ENCODE measurements at regions not wholly inside any gene's neighbourhood (a gene's known extent, or its start where the extent isn't known, plus 50 kb on each side); places are given as distances from the start of the nearest gene placed in this dataset.

- no peak for TF ChIP-seq CTCF (conservative IDR thresholded peaks at IDR 0.05)
- Histone ChIP-seq H4K20me1 (ENCODE audit: control insufficient read depth, insufficient read depth, insufficient read length) (no peaks in the 10 kb centered on the region), H3K23ac (ENCODE audit: insufficient read length, low read depth, low read length) (no peak overlapping the region), H4K5ac (ENCODE audit: insufficient read length, low read depth, low read length) (no peak overlapping the region), H2BK20ac (ENCODE audit: low read depth, low read length, poor library complexity, severe bottlenecking) (no peak overlapping the region), H2BK120ac (ENCODE audit: low read depth, low read length, poor library complexity, severe bottlenecking) (no peak overlapping the region), H3K79me1 (ENCODE audit: insufficient read depth, low read depth, low read length, poor library complexity, severe bottlenecking) (no peaks in the 10 kb centered on the region), H3K9ac (ENCODE audit: extremely low read depth, insufficient read length, low read length) (no peak overlapping the region), H3T11ph (ENCODE audit: low read length) (no peak overlapping the region), H3K27me3 (ENCODE audit: insufficient read depth, low read length) (no peaks in the 10 kb centered on the region), H3K23me2 (ENCODE audit: insufficient read length, low read depth, low read length, poor library complexity, severe bottlenecking) (no peaks in the 10 kb centered on the region), H4K8ac (replicated peaks; ENCODE audit: insufficient read length, low read depth, low read length) (no peak overlapping the region), H2AK5ac (ENCODE audit: insufficient read length, low read length) (no peak overlapping the region), H3K18ac (ENCODE audit: insufficient read length, low read depth, low read length) (no peak overlapping the region), H3K9me3 (ENCODE audit: control insufficient read depth, low read depth, low read length) (no peaks in the 10 kb centered on the region), H3K79me2 (ENCODE audit: insufficient read depth, low read length) (no peaks in the 10 kb centered on the region), H3K4me2 (ENCODE audit: insufficient read depth, insufficient read length, low read length) (no peak overlapping the region), H2AFZ (ENCODE audit: low read length) (no peak overlapping the region), H3K27ac (ENCODE audit: insufficient read length, low read depth, low read length) (no peak overlapping the region), H4K91ac (ENCODE audit: insufficient read length, low read depth, low read length) (no peak overlapping the region), H3K14ac (ENCODE audit: insufficient read depth, low read length) (no peak overlapping the region), H3K4me1 (ENCODE audit: insufficient read depth, low read length) (no peaks in the 10 kb centered on the region), H3K56ac (ENCODE audit: insufficient read length, low read depth, low read length) (no peak overlapping the region), H3K4ac (ENCODE audit: low read depth, low read length) (no peak overlapping the region), H2BK15ac (ENCODE audit: low read depth, low read length) (no peak overlapping the region), H2BK12ac (ENCODE audit: insufficient read length, low read depth, low read length) (no peak overlapping the region), H2BK5ac (ENCODE audit: insufficient read length, low read length) (no peak overlapping the region)
- Mint-ChIP-seq H3K36me3 (ENCODE audit: insufficient read depth in 1 of 3, low read depth in 3 of 3) (no peaks in the 10 kb centered on the region), H3K9me3 (no peaks in the 10 kb centered on the region), H3K27me3 (ENCODE audit: low read depth) (no peaks in the 10 kb centered on the region), H3K27ac (no peak overlapping the region), H3K4me1 (no peaks in the 10 kb centered on the region), H3K4me3 (no peak overlapping the region)
- DNase-seq: no peak
- no CpG with 5 or more reads among the region's 5 CpGs for WGBS (ENCODE audit: extremely low coverage, insufficient read length, low lambda C conversion rate)
Observed at GRCh38 chr10:33460505-33461294, 126.2 kb upstream of the NRP1 start.

All from H9 (cell line).